Suppressor macrophage treated with lipopolysaccharide for 1 hour (primary cell): ENCODE measurements at regions not wholly inside any gene's neighbourhood (a gene's known extent, or its start where the extent isn't known, plus 50 kb on each side); places are given as distances from the start of the nearest gene placed in this dataset.
A peak's percentile ranks its signal among the peaks of the same experiment; 100 is the strongest.

Source experiments
- DNase-seq, 3 donors: peaks; one replicate each; pipeline ENCODE4 v3.0.0-alpha.2; 2020 to 2022

- no peak for DNase-seq
Observed at GRCh38 chr3:99176169-99176964, 274.9 kb upstream of the DCBLD2 start.

- DNase-seq: no peak
Observed at GRCh38 chr3:99175276-99175812, 273.8 kb upstream of the DCBLD2 start.

GRCh38 chr3:99172736-99173657, 271.5 kb upstream of the DCBLD2 start:
- DNase-seq: peak; percentile 59 to 67 (median 64)

DNA sequence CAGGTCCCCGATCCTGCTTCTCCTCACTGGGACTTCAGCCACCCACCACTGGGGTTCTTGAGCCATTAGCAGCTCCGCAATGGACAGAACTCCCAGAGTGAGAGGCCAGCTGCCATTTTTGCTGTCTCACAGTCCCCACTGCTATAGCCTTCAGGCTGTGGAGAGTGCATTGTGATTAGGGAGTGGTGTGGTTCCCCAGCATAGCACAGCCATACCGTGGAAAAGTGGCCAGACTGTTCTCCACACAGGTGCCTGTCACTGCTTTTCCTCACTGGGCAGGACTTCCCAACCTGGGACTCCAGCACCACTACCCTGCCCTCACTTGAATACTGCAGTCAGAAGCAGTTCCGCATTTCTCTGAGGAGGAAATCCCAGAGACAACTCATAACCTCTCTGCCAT, 270.3 kb upstream of the DCBLD2 start:
- no peak for DNase-seq

GRCh38 chr3:99170867-99171517, 269.5 kb upstream of the DCBLD2 start:
- no peak for DNase-seq

GRCh38 chr3:99167071-99167470, 265.6 kb upstream of the DCBLD2 start:
- DNase-seq: no peak

DNA sequence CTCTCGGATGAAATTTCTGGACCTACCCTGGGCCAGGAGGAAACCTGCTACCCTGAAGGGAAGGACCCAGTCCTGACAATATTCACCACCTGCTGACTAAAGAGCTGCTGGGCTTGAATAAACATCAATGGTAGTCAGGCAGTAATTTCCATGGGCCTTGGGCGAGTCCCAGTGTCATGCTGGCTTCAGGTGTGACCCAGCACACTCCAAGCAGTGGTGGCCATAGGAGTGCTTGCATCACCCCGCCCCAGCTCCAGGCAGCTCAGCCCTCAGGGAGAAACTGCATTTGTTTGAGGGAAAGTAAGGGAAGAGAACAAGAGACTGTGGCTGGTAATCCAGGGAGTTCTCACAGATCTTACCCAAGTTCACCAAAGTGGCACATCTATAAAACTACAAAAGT, 261.8 kb upstream of the DCBLD2 start:
- no peak for DNase-seq

DNA sequence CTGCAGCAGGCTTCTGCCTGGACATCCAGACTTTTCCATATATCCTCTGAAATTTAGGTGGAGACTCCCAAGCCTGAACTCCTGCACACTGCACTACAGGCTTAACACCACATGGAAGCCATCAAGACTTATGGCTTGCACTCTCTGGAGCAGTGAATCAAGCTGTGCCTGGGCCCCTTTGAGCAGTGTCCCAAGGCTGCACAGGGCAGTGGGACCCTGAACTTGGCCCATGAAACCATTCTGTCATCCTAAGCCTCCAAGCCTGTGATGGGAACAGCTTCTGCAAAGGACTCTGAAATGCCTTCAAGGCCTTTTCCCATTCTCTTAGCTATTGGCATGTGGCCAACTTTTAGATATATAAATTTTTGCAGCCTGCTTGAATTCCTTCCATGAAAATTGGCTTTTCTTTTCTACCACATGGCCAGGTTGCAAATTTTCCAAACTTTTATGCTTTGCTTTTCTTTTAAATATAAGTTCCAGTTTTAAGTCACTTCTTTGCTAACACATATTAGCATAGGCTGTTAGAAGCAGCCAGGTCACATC, 257.8 kb upstream of the DCBLD2 start:
- no peak for DNase-seq

DNA sequence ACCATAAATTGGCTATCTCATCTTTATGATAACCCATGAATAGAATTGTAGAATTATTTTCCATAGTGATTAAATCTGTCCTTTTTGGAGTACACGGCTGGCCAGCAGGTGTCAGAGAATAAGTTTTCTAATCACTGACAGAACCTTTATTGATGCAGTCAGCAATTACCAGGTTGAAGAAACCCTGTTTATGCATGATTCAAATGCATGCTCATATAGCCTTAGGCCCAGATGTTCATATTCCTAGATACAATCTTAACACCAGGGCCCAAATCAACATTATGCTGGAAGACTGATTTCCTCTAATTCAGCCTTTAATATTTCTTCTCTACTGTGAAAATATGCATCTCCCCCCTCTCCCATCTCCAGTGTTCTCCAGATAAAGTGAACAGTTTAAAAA, 243.5 kb upstream of the DCBLD2 start:
- no peak for DNase-seq

- DNase-seq: no peak
Observed at GRCh38 chr3:99143493-99143892, 242.0 kb upstream of the DCBLD2 start.

DNA sequence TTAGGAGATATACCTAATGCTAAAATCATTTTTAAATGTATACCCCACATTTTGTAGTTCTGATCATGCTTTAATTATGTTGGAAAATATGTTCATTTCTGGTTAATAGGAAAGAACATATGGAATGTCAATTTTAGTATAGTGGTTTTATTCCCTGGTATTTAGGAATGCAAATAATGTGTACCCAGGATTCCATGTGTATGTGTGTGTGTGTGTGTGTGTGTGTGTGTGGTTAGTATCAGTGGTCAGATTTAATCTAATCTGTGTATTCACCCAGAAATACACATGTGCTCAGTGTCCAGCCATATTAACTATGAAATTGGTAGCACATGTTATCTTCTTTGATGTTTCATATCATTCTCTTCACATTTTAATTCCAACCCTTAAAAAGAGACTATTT, 233.5 kb upstream of the DCBLD2 start:
- no peak for DNase-seq

DNA sequence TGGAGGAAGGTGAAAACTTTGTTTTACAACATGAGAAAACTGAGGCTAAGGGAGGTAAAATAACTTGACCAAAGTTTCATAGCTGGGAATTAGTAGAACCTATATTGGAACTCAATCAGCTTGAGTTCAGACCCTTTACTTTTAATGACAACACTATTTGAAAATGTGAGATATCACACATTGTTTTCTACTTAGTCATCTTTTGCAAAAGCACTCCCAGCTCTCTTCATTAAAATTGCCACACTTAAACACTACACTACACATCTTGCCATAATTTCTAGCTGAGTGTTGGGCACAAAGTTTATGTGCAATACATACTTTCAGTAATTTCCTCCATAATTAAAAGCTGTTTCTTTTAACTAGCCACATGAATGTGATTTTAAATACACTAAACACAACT, 230.4 kb upstream of the DCBLD2 start:
- no peak for DNase-seq

DNA sequence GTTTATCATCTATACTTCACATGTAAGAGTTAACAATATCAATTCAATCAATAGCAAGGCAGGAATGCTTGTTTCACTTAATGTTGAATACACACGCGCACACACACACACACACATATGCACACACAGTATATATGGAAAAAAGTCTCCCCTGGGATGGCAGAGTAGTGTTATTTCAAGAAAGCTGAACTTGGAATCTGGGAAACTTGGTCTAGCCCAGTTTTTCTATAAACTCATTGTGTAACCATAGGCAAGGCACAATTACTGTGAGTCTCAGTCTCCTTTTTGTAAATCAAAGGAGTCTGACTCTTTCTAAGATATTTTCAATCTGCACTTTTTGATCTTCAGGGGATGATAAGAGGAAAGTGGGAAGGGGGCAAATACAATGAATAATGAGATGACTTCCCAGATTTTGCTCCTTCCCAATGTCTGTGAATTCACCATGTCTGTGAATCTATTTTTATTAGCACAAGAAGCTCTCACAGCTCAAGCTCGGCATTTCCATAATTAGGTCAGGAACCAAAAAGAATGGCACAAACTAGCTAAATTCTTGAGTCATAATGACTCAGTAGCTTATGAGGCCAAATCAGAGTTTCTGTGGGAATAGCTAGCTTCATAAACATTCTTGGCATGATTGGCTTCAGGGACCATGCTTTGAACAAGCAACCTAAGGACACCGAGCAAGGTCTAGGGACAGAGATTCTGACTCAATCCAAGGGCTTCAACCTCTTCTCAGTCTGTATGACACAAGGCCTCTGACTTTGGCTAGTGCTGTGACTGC, 227.4 kb upstream of the DCBLD2 start:
- no peak for DNase-seq

- no peak for DNase-seq
Observed at GRCh38 chr3:99128235-99128634, 226.7 kb upstream of the DCBLD2 start.

GRCh38 chr3:99126316-99126715, 224.8 kb upstream of the DCBLD2 start:
- no peak for DNase-seq

DNA sequence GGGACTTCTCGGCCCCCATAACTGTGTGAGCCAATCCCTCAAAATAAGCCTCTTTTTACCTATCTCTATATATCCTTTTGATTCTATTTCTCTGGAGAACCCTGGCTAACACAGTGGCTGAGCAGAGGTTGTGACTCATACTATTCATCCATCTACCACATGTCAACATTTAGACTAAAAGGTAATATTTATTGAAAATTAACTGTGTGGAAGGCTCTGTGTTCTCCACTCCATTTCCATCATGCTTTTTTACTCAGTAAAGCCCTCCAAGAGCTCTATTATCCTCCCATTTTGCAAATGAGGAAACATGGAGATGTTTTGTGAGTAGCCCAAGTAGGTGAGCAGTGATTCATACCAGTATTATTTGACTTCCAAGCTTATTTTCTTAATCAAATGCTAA, 217.9 kb upstream of the DCBLD2 start:
- no peak for DNase-seq

DNA sequence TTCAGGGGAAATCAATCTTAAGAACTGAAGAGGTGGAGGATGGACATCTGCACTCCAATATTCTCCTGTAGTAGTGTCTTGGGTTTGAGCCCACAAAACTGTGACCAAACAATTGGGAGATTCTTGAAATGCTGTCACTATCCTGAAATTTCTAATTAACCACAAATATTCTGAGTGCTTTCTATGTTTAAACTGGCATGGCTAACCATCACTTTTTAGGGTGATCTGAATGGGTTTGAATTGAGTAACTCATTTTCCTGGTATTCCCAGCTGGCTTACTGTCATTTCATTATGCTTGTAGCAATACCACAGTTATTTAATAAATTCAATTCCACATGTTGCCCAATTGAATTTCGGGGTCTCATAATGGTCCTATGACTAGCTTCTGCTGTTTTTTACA, 216.9 kb upstream of the DCBLD2 start:
- no peak for DNase-seq

DNA sequence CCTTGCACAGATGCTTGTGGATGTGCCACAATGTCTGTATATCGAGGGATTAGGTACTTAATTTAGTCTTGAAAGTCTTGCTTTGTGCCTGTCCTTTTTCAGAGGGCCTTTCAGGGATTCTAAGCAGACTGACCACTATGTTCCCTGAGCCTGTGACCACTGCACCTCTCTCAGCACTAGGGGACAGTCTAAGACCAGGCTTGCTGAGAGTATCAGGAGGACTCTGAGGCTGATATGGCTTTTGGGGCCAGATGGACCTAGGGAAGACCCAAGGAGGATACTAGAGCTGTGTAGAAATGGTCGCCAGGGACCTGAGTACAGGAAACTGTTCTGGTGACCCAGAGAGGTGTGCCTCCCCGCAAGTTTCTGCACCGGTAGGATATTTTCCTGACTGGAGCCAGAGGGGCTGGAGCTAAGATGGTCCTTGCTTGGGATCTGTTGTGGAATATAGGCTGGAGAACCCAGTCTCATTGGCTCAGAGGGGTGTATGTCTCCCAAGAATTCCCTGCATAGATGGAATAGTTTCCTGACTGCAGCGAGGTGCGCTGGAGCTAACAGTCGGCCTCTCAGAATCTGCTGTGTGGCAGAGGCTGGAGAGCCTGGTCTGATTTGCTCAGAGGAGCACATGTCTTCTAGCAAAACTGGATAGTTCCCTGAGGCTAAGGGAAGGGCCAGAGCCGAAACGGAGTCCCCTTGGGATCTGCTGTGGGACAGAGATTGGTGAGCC, 213.2 kb upstream of the DCBLD2 start:
- DNase-seq: peak in 1 of 3 donors; percentile 1

GRCh38 chr3:99111235-99111634, 209.7 kb upstream of the DCBLD2 start:
- DNase-seq: no peak

GRCh38 chr3:99110401-99110800, 208.9 kb upstream of the DCBLD2 start:
- no peak for DNase-seq

DNA sequence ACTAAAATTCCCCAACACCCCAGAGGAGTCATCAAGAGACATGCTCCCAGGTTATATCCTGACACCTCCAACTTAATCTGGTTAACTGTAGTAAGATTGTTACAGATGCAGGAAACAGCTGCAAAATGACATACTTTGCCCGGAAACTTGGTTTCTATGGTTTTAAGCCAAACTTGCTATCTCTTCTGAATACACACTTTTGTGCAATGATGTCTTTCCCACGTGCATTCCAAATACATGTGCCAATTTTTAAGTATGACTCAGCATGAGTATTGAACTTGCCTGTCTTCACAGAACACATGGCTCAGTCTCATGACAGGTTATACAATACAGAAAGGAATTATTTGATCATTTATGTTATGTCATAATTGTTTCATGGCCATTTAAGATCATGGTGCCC, 207.0 kb upstream of the DCBLD2 start:
- DNase-seq: peak; percentile 1 to 32 (median 10)
